Cardiac septum (tissue), 1 donor: ENCODE measurements at regions not wholly inside any gene's neighbourhood (a gene's known extent, or its start where the extent isn't known, plus 50 kb on each side); places are given as distances from the start of the nearest gene placed in this dataset.
"Not testable (repeated sequence)": the region's sequence is repeated elsewhere in the genome, so short reads cannot be mapped to it uniquely, and the experiment has no call there.

Experiments
- DNase-seq: peaks from one replicate; pipeline ENCODE4 v3.0.0-alpha.2; 2020; ENCODE audit warnings: low spot score
- intact Hi-C: fragments of 100-400 bp; cut with DNase I; formaldehyde crosslinking; loops from one replicate; pipeline ENCODE4 v1.14.0; 2022
- donor health status: DM: no; HTN: no; CAD: no.

DNA sequence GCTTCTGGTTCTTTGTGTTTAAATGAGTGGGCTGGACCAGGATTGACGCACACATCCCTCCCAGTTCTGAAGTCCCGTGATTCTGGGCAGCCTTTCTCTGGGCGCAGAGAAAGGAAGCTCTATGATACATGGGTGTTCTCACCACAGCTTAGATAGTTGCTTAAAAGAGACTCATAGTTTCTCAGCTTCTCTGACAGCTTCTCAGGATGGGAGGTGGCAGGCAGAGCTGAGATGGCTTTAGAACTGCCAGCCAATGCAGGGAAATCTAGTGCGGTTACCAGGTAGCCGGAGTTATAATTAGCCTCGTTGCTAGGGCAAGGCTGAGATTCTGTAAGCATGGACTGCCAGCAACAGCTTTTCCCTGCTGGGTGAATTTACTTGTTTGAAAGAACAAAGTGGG, 111.8 kb upstream of the SEC22B start:
- DNase-seq, intact Hi-C loops: not testable (repeated sequence)

DNA sequence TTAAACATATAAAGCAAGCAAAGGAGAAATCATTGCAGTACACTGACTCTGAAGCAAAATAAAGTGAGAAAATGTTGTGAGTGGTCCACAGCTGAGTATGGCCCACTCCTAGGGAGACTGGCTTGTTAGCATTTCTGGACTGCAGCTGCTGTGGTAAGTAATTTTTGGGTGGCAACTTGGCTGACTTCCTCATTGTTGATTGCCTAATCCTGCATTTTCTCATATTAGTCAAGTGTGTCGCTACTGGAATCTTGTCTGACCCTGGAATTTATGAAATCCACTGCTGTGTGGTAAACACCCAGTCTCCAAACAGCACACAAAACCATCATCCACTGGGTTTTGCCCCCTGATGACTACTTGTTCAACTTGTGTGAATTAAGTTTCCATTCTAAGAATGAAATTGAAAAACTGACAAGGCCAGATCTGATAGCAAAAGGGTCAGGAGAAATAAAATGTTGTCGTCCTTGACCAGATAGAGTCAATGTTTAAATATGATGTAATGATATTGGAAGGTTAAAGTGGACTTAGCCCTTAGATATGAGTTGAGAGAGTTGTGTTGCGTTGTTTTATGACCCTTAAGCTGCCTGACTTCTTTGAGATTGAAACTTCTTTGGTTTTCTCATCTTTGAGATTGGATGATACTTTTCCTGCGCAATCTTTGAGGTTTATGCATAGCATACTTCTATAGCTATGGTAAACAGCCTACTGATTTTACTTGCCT, 106.6 kb upstream of the SEC22B start:
- intact Hi-C loops, result not testable (repeated sequence)

DNA sequence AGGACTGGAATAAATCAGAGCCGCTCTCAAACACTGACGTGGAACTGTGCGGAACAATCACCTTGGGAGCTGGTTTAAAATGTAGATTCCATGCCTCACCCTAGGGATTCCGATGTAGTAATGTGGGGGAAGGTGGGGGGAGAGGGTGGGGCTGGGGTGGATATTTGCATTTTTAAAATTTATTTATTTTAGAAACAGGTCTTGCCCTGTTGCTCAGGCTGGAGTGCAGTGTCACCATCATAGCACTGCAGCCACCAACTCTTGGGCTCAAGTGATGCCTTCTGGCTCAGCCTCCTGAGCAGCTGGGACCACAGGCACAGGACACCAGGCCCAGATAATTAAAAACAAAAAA, 101.9 kb upstream of the SEC22B start:
- DNase-seq, intact Hi-C loops: not testable (repeated sequence)

More for the DNA sequence above, 106.6 kb upstream of the SEC22B start:
- not testable (repeated sequence) for DNase-seq

- DNase-seq, intact Hi-C loops: not testable (repeated sequence)
Measured at GRCh38 chr1:120277428-120278258, 101.3 kb upstream of the SEC22B start.

DNA sequence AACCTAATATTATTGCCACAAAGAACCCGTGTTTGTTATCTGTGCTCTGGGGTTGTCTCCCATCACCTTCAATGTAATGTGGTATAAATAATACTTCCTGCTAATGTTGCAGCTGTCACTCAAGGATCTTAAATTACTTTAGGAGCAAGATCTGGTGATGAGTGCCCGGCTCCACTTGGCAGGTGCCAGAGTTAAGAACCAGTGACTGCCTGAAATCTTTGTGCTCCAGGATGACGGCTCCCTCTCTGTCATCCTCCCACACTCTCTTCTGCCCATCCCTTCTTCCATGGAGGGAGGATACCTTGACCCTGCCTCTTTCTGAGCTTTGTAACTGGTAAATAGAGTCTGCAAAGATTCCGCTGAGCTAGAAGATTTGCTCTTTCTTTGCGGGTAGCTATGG, 100.4 kb upstream of the SEC22B start:
- intact Hi-C loops, DNase-seq: not testable (repeated sequence)

DNA sequence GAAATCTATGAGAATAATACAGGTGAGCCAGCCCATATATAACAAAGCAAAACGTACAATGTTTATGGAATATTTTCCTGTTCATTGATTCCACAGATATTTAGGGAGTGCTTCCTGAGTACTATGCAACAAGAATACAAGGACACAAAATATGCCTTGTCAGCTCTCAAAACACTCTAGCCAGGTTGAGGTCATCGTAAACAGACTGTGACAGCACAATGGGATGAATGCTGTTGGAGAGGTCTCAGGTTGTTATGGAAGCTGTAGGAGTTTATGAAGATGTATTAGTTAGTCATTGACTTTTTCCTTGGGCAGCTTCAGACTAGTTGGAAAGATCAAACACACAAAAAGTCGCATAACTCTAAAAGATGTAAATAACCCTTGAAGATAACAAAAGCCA, 98.1 kb upstream of the SEC22B start:
- DNase-seq, intact Hi-C loops: not testable (repeated sequence)

DNA sequence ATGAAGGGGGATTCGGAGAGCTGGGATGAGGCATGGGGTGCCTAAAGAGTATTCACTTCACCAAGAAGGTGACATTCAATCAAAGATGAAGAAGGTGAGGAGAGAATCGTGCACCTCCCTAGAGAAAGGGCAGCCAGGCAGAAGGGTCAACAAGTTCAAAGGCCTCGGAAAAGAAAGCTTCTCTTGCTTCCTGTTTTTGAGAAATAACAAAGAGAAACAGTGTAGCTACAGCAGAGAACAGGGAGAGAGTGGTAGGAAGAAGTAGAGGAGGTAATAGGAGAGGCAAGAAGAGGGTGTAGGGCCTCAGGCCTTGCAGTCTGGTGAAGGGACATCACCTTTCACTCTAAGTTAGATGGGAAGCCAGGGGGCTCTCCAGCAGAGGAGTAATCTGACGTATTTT, 97.0 kb upstream of the SEC22B start:
- intact Hi-C loops, result not testable (repeated sequence)

DNA sequence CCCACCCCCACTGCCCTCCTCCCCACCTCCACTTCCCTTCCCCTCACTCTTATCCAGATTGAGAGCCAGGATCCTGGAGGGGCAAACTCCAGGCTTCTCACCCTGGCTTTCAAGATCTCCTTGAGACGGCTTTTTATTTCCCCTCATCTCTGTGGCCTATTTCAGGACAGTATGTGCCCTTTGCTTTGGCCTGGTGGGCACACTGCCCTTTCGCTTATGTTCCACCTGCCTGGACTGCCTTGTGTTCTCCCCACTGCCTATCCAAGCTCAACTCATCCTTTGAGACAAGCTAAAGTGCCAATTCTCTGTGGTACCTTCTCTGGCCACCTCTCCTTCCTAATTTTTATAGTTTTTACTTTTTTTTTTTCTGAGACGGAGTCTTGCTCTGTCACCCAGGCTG, 95.9 kb upstream of the SEC22B start:
- DNase-seq, intact Hi-C loops: not testable (repeated sequence)

More for the DNA sequence above, 97.0 kb upstream of the SEC22B start:
- not testable (repeated sequence) for DNase-seq

GRCh38 chr1:120271561-120272221, 95.4 kb upstream of the SEC22B start:
- DNase-seq, intact Hi-C loops: not testable (repeated sequence)

DNA sequence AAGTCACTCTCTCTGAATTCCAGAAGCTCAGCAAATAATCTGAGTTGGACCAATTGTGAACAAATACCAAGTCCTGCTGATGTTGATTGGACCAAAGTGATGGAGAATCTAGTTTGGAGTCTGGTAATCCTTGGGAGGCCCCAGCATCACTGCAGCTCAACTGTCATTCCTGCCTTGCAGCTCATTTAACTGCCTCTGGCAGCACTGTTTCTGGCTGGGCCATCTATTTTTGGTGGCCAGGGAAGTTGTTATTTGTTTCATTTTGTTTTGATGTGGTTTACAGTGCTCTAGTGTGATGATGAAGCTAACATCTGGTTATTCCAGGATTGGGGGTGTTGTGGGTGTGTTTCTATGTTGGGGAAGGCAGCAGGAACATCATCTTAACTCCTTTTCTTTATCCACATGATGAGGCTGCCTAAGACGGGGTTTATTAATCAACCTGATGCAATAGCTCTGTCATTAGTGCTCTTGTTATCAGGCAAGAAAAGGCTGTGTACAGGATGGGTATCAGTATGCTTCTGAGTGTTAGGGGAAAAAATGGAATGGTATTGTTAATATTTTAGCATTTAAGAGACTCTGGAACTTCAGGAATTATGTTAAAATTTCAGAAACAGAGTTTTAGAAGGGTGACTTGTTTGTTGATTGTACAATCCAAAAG, 91.7 kb upstream of the SEC22B start:
- DNase-seq, intact Hi-C loops: not testable (repeated sequence)

- DNase-seq, intact Hi-C loops: not testable (repeated sequence)
Measured at GRCh38 chr1:120264564-120264963, 88.2 kb upstream of the SEC22B start.

DNA sequence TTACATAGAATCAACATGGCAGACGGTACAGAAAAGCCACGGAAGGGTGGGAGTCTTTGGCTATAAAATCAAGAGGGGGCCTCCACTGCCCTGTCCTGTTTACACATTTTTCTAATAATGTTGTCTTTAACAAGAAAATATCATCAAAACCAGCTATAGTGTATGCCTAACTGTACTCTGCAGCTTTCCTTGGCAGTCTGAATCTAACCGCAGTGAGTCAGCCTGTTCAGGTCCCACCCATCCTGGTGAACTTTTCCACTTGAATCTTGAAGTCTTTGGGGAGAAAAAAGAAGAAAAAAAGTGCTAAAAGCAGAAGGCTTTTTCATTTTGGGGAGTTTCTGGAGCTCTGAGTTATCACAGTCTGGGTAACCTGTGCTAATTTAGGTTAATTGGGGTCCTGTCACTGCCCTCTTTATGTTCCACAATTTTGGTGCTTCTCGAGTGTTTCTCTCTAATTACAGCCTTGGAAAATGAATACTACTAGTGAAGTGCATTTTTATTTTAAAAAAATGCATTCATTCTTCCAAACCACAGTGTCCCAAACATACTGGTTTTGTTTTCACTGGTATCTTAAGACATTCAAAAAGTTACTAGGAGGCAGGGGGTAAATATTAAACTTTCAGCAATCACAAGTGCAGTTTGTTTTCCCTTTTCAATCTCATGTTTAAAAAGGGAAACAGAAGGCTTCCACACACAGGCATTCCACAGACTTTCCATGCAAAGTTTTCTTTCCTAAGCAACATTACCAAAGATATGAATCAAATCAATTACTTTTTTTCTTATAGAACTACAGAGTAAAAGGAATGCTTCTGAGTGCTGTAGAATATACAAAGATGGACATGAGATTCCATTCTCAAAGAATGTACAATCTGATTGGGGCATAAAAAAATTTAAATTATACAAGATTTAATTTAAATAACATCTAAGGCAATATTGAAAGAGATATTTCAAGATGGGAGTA, 86.8 kb upstream of the SEC22B start:
- intact Hi-C loops, DNase-seq: not testable (repeated sequence)

DNA sequence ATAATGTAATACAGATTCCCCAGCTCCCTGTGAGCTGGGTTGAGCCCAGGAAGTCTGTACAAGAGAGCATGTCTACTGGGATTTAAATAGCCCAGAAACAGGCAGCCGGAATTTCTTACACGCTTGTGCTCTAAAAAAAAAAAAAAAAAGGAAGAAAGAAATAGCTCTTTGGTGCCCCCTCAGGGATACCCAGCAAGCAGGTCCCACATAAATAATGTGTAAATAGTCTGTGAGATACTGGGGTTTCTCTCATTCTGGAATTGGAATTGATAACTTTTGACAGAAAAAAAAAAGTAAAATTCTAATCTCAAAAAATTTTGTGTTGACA, 81.4 kb upstream of the SEC22B start:
- DNase-seq, intact Hi-C loops: not testable (repeated sequence)

DNA sequence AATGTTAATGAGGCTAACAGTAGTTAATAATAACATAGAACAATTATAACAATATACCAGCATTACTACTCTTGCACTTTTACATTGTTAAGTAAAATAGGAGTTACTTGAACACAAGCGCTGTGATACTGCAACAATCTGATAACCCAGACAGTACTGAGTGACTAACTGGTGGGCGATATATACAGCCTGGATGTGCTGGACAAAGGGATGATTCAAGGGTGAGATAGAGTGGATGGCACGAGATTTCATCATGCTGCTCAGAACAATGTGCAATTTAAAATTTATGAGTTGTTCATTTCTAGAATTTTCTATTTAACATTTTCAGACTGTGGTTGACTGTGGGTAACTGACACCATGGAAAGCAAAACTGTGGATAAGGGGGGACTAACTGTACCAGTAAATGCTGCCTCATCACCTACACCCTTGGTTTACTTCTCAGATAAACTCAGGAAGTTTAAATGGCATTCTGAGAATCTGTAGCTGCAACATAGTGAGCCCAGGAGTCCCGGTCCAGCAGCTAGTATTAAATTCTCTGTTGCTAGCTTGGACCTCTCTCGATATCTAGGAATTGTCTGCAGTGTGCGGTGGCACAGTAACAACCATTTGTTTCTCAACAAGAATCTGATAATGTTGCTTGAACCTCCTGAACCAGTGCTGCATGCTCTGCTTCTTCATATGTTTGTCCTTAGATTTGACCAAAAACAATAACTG, 80.9 kb upstream of the SEC22B start:
- intact Hi-C loops, DNase-seq: not testable (repeated sequence)

- DNase-seq, intact Hi-C loops: not testable (repeated sequence)
Measured at GRCh38 chr1:120250756-120251155, 74.4 kb upstream of the SEC22B start.

GRCh38 chr1:120248726-120249427, 72.6 kb upstream of the SEC22B start:
- DNase-seq, intact Hi-C loops: not testable (repeated sequence)

DNA sequence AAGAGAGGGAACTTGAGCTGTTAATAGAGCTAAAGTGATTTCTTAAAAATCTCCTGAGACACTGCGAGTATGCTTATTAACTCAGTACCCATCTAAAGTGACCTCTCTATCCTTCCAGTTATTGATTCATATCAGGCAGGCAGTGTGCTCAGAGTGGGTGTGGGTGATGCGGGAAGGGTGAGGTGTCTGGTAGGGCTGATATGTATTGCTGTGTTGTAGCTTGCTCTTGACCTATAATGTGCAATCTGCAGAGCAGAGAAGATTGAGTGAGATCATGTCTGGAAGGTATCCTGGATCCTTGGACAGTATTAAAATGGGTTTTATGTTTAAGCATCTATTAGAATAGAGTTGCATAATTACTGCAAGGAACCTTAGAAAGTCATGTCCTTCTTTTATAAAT, 71.9 kb upstream of the SEC22B start:
- intact Hi-C loops, DNase-seq: not testable (repeated sequence)
